ENCODE measurements at regions not wholly inside any gene's neighbourhood (a gene's known extent, or its start where the extent isn't known, plus 50 kb on each side); places are given as distances from the start of the nearest gene placed in this dataset.
"Not testable (repeated sequence)": the region's sequence is repeated elsewhere in the genome, so short reads cannot be mapped to it uniquely, and the experiment has no call there.

GRCh38 chr14:40008345-40008744 is 576.1 kb upstream of the FBXO33 start:
- not testable (repeated sequence) for TF ChIP-seq CTCF (IDR thresholded peaks at IDR 0.05; ENCODE audit: insufficient read depth, low read length, poor library complexity, severe bottlenecking); EZH2phosphoT487 (conservative IDR thresholded peaks at IDR 0.05; ENCODE audit: low read length)
